Prostate gland (tissue), 2 donors: ENCODE measurements at regions not wholly inside any gene's neighbourhood (a gene's known extent, or its start where the extent isn't known, plus 50 kb on each side); places are given as distances from the start of the nearest gene placed in this dataset.

Experiments
- POLR2A ChIP-seq: fragments of 450-650 bp; IDR thresholded peaks from one replicate; pipeline ENCODE4 v1.6.1; 2016; ENCODE audit warnings: antibody characterized with exemption, mild to moderate bottlenecking
- POLR2AphosphoS5 ChIP-seq: sonication (generic); formaldehyde crosslinking; IDR thresholded peaks from one replicate; pipeline ENCODE4 v1.6.1; 2017; ENCODE audit warnings: antibody characterized with exemption
- TF ChIP-seq, protein P1 (sequence below), 4 experiments: fragments of 200-600 bp in 2 of 4; fragments of 450-650 bp in 2 of 4; sonication (generic) in 2 of 4; IDR thresholded peaks; 1 replicate in 3 of 4; 2 replicates in 1 of 4; pipeline ENCODE4 v1.5.1; 2016 to 2019; ENCODE audit warnings: antibody characterized with exemption in 4 of 4, mild to moderate bottlenecking in 2 of 4, moderate library complexity in 2 of 4

DNA sequence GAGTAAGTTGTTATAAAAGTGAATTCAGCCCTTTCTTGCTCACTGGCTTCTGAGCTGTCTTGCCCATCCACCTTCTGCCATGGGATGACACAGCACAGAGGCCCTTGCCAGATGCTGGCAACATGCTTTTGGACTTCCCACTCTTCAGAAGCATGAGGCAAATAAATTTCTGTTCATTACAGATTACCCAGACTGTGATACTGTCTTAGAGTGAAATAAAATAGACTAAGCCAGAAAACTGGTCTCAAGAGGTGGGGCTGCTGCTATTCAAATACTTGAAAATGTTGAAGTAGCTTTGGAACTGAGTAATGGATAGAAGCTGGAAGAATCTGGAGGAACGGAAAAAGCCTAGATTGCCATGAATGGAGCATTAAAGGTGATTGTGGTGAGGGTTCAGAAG is 170.4 kb downstream of the ZMAT3 start:
- TF ChIP-seq, protein P1, sequence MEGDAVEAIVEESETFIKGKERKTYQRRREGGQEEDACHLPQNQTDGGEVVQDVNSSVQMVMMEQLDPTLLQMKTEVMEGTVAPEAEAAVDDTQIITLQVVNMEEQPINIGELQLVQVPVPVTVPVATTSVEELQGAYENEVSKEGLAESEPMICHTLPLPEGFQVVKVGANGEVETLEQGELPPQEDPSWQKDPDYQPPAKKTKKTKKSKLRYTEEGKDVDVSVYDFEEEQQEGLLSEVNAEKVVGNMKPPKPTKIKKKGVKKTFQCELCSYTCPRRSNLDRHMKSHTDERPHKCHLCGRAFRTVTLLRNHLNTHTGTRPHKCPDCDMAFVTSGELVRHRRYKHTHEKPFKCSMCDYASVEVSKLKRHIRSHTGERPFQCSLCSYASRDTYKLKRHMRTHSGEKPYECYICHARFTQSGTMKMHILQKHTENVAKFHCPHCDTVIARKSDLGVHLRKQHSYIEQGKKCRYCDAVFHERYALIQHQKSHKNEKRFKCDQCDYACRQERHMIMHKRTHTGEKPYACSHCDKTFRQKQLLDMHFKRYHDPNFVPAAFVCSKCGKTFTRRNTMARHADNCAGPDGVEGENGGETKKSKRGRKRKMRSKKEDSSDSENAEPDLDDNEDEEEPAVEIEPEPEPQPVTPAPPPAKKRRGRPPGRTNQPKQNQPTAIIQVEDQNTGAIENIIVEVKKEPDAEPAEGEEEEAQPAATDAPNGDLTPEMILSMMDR (IDR thresholded peaks at IDR 0.05) = no peak
- no peak for TF ChIP-seq POLR2A
- TF ChIP-seq POLR2AphosphoS5 = no peak
